ENCODE measurements at regions not wholly inside any gene's neighbourhood (a gene's known extent, or its start where the extent isn't known, plus 50 kb on each side); places are given as distances from the start of the nearest gene placed in this dataset.

- no peak for TF ChIP-seq SIN3A (IDR thresholded peaks at IDR 0.05; ENCODE audit: low read depth, low read length)
- no peak for TF ChIP-seq BHLHE40 (IDR thresholded peaks at IDR 0.05; ENCODE audit: borderline replicate concordance in 1 of 2, low read depth in 2 of 2, low read length in 1 of 2)
- TF ChIP-seq EZH2 (IDR thresholded peaks at IDR 0.05; ENCODE audit: borderline replicate concordance, control insufficient read depth, low read depth, low read length): no peak
Observed at GRCh38 chr2:134072341-134072740, 181.5 kb upstream of the MGAT5 start.

All from GM12878 (cell line).